NCI-H1436 treated with DMSO at 0.1 percent for 48 hours (cell line): ENCODE measurements at regions not wholly inside any gene's neighbourhood (a gene's known extent, or its start where the extent isn't known, plus 50 kb on each side); places are given as distances from the start of the nearest gene placed in this dataset.

Source experiments
- DNase-seq: peaks from one replicate; lab custom pipeline; 2025; lab: John Stamatoyannopoulos, UW

DNA sequence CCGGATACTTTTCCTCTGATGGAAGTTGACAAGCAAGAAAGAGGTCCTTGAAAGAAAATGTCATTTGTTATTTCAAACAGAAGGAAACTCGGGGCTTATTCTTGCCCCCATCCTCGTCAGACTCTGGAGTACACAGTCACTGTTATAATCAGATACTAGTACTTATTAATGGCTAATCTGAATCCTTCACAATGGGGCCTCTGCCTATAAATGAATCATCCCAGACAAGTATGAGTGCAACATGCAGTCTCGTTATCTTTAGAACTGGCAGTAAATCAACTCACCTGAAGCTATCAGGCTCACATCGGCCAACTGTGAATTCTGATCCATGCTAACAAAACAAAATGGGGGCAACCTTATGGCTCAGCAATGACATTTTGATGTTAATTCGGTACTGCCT lies 216.7 kb downstream of the GRIN2B start:
- no peak for DNase-seq

GRCh38 chr12:13749389-13749788 lies 232.0 kb downstream of the GRIN2B start:
- DNase-seq: no peak

DNA sequence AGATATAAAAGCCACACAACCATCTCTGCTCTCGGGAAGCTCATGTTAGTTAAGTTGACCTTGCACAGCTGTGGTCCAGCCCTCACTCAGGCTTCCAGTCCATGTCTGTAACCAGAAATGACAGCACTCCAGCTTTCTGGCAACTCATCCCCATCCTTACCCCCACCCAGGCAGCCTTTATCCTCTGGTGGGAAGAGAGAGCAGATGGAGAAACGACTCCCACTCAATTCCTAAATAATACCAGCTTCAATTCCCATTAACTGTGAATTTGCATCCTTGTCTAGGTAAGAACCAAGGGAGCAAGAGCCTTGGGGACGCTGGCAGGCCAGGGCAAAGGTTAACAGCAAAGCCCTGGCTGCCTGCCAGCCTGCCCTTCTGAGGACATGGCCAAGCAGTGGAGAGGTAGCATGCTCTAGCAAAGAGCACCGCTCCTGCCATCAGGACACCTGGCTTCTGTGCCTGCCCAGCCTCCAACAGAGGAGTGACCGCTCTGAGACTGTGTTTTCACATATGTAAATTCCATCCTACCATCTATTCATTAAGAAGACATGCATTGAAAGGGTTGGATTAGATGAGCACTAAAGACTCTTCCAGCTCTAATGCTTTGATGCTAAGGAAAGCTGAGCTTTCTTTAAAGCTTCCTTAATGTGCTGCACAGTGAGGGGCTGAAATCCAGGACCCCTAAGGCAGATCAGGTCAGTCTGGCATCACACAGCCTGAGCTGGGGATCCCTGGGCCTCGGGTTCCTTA lies 236.1 kb downstream of the GRIN2B start:
- DNase-seq: no peak

DNA sequence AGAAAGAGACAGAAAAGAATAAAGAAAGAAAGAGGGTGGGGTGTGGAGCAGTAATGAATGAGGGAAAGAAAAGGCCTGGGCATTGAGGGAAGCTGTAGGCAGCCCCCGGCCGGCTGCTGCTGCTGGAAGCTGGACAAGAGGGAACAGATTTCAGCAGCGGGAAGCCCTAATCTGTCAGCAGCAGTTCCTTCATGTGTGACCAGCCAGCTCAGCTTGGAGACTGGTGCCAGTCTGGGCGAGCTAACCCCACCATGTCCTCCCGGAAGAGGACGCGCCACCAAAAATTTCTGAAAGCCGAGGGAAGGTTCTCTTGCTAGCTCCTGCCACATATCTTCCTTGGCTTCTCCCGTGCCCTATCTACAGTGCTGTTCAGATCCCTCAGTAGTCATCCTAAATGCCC lies 236.8 kb downstream of the GRIN2B start:
- no peak for DNase-seq

- DNase-seq: no peak
Observed at GRCh38 chr12:13740149-13740545, 241.3 kb downstream of the GRIN2B start.

GRCh38 chr12:13735734-13736133 lies 245.7 kb downstream of the GRIN2B start:
- DNase-seq: no peak

DNA sequence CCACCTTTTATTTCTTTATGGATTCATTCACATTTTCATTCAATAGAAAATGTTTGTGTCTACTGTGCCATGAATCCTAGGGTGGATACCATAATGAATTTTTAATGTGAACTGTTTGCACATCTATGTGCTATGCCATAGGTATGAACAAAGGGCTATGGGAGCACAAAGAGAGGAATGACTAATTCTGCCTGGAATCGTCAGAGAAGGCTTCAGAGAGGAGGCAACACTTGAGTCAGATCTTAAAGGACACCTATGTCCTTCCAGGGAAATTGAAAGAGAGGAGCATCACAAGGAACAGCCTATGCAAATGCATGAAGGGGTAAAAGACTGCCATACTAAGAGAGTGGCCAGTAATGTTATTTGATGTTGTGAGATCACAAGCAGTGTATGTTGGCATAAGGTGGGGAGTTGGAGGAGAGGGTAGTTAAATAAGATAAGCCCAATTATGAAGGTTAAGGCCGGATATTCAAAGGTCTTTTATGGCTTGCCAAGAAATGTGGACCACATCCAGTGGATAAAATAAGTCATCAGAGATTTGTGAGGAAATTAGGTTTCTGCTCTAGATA lies 246.7 kb downstream of the GRIN2B start:
- no peak for DNase-seq

- DNase-seq: no peak
Observed at GRCh38 chr12:13727707-13728195, 253.7 kb downstream of the GRIN2B start.

DNA sequence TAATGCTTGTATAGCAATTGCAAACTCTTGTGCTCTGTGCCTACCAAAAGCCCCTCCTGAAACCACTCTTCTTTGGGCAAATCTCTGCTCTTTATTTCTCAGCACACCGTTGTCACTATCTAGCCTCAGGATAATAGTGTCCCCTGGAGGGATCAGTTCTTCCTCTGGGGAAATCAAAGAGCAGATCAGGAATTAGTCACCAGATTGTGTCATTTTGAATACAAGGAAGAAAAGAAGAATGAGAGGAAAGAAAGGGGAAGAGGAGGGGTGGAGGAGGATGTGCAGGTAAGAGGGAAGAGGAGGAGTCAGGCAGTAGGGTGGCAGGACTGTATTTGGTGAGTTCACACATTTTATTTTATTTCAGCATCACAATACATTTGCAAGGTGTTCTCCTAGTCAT lies 256.4 kb downstream of the GRIN2B start:
- no peak for DNase-seq

DNA sequence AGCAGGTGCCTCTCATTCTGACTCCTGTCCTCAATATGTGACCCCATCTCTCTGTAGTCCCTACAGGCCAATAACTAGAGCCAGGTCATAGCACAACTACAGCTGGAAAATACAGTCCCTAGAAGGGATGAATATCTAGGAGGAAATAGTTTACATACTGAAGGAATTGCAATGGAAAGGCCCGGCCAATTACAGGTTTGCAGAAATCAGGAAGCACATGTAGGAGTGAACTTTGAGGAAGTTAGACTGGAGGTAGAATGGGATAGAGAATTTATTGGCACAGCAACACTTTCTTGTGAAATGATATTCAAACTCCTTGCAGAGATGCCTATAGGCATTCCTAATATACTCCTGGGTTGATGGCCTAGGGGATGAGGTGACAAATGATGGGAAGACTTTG lies 257.3 kb downstream of the GRIN2B start:
- no peak for DNase-seq

- DNase-seq: no peak
Observed at GRCh38 chr12:13719986-13720385, 261.4 kb downstream of the GRIN2B start.

DNA sequence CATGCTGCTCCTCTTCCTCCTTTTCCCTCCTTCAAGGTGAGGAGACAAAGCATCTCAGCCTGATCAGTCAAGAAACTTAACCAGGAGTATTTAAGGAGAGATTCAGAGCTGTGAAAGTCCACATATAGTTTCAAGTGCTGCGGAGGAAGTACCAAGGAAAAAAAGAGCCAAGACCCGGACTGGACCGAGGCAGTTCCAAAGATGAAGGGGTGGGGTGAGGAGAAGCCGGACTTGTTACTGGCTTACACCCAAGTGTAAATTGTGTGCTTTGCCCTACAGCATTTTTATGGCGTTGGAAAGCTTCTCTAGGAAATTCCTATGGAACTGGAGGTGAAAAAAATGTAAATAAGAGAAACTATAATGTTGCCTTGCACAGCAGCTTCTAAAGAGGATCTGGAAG lies 263.1 kb downstream of the GRIN2B start:
- no peak for DNase-seq

GRCh38 chr12:13716119-13716518 lies 265.3 kb downstream of the GRIN2B start:
- DNase-seq: no peak

- DNase-seq: no peak
Observed at GRCh38 chr12:13713556-13714410, 267.6 kb downstream of the GRIN2B start.

DNA sequence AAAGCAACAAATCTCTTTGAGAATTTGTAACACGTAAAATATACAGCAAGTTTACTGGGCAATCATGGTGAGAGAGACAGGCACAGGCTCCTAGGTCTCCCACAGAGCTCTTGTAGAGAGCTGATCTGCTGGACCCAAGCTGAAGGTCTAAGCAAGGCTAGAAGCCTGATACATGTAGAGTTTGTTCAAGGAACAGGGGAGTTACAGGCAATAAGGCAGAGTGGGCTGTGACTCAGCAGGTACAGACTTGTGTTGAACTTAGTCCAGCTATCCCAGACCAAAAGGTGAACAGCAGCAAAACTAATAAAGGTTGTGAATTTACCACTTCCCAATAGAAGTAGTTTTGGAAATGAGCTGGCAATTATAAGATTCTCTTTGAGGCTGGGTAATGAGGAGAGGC lies 273.6 kb downstream of the GRIN2B start:
- DNase-seq: no peak

GRCh38 chr12:13702381-13702780 lies 279.0 kb downstream of the GRIN2B start:
- DNase-seq: no peak

DNA sequence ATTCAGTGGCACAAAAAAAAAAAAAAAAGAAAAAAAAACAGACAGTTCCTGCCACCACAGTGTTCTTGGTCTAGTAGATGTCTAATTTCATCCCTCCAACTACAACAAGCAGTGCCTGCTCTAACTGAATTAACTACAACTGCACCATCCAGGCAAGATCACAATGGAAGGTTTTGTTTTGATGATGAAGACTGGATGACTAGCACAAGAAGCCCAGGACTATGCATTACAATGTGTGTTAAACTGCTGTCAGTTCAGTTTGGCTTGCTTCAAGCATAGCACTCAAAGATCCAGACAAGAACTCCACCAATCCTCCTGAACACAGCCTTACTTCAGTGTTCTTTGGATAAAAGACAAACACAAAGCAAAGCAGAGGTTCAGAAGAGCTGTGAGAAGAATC lies 279.9 kb downstream of the GRIN2B start:
- no peak for DNase-seq

GRCh38 chr12:13697973-13698372 lies 283.4 kb downstream of the GRIN2B start:
- no peak for DNase-seq

- no peak for DNase-seq
Observed at GRCh38 chr12:13695781-13696180, 285.6 kb downstream of the GRIN2B start.

GRCh38 chr12:13692332-13692731 lies 289.1 kb downstream of the GRIN2B start:
- no peak for DNase-seq

DNA sequence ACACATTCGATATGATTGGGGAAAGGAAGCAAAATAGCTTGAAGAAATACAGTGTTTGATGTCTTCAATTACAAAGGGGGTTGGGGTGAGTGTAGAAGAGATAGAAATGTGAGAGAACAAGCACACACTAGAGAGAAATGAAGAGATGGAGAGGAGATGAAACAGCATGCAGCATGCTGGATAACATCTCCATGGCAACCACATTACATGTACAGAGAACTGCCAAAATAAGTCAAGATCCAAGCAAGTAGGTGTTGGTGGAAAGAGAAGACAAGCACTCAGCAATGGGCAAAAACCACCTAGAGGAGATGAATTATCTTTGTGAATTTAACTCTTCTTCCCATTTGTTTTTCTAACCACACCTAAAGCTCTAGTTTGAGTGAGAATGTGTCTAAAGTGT lies 289.8 kb downstream of the GRIN2B start:
- DNase-seq: no peak

GRCh38 chr12:13687633-13688032 lies 293.8 kb downstream of the GRIN2B start:
- DNase-seq: no peak

DNA sequence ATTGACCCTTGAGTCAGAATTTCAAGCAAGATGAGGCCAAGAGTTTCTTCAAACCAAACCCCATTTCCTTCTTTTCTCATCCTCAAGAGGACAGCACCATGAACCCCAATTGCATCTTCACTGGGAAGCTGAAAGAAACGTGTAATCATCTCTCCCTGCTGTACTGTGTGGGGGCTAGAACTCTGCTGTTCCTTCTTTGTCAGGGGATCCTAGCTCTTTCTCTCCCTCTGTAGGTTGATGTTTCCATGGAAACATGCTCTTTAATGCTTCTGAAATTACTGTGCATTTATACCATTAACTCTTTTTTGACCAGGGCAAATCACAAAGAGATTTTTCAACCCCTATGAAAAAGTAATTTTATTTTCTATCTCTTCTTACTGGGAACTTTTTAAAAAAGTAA lies 295.1 kb downstream of the GRIN2B start:
- no peak for DNase-seq
